ENCODE measurements at regions not wholly inside any gene's neighbourhood (a gene's known extent, or its start where the extent isn't known, plus 50 kb on each side); places are given as distances from the start of the nearest gene placed in this dataset.

DNA sequence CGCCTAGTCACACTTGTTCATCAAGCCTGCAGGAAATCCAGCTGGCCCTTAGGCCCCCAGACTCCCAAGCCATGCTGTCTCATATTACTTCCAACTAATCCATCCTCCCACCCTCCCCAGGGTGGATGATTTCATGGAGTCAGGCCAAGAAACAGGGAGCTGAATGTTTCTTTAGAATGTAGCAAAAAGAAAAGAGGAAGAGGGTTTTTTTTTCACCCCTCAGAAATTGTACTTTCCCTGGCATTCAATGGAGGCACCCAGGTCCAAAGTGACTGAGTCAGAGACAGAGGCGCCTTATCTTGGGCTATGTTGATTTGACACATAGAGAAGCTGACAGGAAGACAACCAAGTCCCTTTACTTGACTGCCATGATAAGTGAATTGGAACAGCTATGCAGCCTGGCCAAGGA is 260.2 kb upstream of the NR4A3 start:
- DNase-seq, result no peak

- DNase-seq, result no peak
Measured at GRCh38 chr9:99561961-99562565, 259.6 kb upstream of the NR4A3 start.

DNA sequence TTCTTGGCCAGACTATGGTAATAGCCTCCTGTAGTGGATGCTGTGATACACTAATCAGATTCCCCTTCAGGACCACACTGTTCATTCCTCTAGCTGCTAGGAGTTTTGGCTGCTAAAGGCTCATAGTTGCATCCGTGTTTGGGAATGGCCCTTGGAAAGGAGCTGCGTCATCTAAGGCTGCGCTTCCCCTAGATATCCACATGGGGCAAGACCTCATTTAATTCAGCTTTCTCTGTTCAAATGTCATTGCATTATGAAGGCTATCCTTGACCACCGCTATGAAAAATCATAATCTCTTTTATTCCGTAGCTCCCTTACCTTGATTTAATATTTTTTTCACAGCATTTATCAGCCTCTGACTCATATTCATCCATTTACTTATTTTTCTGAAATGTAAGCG is 258.3 kb upstream of the NR4A3 start:
- no peak for DNase-seq

GRCh38 chr9:99565203-99565602 is 256.5 kb upstream of the NR4A3 start:
- DNase-seq, result no peak

DNA sequence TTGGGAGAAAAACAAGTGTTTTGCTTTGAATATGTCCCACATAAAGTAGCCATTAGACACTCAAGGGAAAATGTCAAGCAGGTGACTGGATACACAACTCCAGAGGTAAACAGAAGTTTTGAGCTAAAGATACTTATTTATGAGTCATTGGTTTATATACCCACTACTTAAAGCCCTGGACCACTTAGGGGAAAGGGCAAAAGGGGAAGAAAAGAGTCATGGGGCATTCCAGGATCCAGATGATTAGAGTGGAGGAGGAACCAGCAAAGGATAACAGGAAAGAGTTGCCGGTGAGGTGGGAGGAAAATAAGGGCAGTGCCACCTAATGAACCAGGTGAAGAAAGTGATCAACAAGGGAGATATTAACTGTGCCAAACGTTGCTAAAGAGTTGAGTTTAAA is 254.2 kb upstream of the NR4A3 start:
- DNase-seq, result no peak

DNA sequence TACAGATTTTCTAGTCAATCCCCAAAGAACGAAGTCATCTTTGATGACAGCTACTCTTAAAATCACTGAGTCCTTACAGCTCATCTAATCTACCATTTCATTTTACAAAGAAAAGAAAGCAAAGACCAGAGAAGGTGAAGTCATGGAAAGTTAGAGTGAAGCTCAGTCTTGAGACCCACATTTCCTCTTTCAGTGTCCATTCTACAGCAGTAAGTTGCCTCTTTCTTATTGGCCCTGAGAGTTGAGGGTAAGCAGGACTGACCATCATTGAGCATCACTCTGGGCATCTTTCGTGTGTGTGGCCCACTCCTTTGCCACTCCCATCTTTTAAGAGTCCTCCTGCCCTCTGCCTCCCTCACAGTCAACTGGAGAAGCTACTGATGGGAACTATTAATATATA is 251.8 kb upstream of the NR4A3 start:
- no peak for DNase-seq

DNA sequence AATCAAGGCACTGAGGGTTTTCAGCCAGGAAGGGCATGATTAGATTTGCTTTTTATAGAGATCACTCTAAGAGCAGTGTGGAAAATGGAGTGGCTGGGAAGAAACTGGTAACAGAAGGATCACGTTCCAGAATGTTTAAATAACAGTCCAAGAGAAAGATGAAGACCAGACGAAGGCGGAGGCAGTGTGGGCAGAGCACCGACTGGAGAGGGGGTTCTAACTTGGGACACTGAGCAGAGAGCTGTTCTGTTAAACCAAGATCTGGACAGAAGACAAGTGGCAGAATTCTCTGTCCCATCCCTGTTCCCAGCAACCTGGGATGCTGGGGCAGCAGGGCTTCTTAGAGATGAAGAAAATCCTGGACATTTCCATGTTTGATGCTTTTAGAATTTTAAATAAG is 249.1 kb upstream of the NR4A3 start:
- no peak for DNase-seq

DNA sequence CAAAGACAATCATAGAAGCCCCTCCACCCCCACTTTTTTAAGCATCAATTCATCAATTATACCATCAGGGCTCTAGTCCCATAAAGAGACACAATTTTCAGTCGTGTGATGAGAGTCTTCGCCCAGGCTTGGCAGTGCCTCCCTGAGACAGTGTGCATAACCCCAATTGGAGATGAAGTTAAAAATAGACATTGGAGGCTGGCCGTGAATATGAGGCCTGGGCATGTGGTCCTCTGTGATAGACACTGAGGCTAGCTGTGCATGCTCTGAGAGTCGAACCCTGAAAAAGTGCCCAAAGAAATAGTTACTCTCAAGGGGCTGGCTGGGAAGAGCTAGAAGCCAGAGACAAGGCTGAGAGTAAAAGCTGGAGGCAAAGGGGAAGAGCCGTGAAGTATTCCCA is 248.6 kb upstream of the NR4A3 start:
- DNase-seq, result no peak

DNA sequence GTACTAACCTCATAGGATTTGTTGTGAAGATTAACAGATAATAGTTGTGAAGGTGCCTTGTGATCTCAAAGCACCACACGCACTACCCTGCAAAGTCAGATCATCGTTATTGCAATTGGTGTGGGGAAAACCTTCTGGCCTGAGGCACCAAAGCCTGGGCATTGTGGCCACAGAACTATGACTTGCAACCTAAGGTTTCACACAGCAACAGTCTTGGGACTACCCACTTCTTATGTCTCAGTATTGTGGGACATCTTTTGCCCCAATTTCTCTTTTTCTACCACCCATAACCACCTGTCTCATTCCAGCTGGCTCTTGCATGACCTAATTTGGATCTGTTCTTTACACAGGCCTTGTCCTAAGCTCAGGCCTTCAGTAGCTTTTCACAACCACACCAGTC is 247.8 kb upstream of the NR4A3 start:
- no peak for DNase-seq

DNA sequence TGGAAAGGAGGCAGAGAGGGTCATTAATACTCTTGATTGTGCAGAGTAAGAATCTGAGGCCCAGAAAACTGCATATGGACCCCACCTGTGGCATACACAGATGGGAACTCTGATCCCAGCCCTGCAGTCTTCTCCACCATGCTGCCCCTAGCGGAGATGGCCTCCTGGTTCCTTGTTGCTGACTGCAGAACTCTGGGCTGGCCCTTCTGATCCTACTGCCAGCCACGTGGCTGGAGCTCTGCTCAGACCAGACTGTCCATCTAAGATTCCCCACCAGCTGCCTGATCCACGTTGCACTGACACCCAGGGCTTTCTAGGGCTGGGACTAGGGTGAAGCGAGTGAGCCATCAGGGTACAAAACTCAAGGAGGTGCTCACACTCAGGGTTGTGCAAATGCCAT is 245.7 kb upstream of the NR4A3 start:
- no peak for DNase-seq

DNA sequence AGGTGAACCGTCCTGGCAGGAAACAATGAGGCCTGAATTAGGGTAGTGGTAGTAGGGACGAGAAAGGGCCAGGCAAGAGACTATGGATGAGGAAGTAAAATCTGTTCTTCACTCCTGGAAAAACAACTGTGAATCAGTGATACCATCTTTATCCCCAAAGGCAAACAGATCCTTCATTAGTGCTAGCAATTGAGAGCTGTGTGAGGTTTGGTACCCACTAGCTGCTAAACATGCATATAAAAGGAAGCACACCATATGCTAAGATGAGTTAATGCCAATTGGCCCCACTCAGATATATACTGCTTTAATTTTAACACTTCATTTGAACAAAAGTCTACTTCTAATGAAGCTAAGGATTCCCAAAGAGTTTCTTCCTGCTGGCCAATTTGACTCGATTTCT is 244.8 kb upstream of the NR4A3 start:
- no peak for DNase-seq

- no peak for DNase-seq
Measured at GRCh38 chr9:99577351-99577750, 244.3 kb upstream of the NR4A3 start.

- DNase-seq, result no peak
Measured at GRCh38 chr9:99578666-99579065, 243.0 kb upstream of the NR4A3 start.

DNA sequence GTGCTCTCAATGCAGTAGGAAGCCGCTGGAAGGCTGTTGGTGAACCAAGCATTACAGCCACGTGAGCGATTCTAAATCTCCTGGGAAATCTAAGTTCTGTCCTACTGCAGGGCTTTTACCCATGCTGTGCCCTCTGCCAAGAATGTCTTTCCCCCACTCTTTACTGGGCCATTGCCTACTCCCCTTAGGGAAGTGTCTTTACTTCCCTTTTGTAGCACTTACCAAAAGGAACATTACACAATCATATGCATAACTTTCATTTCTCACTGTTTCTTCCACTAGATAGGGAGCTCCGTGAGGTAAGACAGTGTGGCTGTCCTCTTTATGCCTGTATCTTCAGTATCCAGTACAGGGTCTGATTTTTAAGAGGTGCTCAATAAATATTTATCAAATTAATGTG is 241.7 kb upstream of the NR4A3 start:
- DNase-seq, result no peak

GRCh38 chr9:99582814-99583213 is 238.9 kb upstream of the NR4A3 start:
- no peak for DNase-seq

- no peak for DNase-seq
Measured at GRCh38 chr9:99588299-99588698, 233.4 kb upstream of the NR4A3 start.

GRCh38 chr9:99588747-99589146 is 232.9 kb upstream of the NR4A3 start:
- DNase-seq, result no peak

DNA sequence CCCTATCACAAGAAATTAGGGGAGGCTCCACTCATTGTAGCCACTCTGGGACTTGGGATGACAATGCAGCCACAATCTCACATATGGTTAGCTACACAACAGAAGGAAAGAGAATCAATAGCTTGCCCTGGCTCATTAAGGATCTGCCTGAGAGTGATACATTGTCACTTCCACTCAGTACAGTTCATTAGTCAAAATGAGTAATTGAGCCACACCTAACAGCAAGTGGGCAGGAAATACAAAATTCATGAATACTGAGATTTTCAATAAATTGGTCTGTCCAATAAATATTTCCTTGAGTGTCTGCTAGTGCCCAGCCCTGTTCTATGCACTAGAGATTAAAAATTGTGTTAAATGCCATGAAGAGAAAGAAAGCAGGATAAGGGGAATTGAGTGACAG is 231.3 kb upstream of the NR4A3 start:
- no peak for DNase-seq

- no peak for DNase-seq
Measured at GRCh38 chr9:99590840-99591239, 230.8 kb upstream of the NR4A3 start.

GRCh38 chr9:99591770-99592169 is 229.9 kb upstream of the NR4A3 start:
- DNase-seq, result no peak

DNA sequence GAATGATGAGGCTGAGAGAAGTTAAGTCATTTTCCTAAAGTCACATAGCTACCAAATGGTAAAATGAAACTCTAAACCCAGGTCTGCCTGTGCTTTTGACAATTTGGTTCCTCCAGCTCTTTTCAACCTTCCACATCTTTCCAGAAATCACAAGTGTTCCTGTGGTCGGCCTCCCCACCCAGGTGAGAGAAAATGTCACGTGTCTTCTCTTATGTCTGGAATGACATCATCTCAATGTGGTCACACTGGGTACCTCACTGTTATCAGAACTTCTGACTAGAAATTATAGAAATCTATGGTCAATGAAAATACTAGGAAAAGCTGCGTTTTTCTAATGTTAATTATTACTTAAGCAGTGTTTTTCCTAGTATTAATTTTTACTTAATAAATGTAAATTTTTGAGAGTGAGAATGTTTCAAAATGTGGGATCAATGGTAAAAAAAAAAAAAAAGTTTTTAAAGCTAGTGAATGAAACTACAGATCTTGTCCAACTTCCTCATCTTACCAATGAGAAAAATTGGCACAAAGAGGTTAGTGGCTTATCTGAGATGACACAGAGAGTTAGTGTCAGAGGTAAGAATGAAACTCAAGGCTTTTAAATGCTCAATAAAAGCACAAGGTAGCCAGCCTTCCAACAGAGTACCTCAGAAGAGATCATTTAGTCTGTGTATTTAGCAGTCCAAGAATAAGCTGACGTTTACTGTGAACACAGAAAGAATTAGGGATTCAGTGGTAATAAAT is 228.7 kb upstream of the NR4A3 start:
- no peak for DNase-seq

- DNase-seq, result no peak
Measured at GRCh38 chr9:99593610-99594009, 228.1 kb upstream of the NR4A3 start.

DNA sequence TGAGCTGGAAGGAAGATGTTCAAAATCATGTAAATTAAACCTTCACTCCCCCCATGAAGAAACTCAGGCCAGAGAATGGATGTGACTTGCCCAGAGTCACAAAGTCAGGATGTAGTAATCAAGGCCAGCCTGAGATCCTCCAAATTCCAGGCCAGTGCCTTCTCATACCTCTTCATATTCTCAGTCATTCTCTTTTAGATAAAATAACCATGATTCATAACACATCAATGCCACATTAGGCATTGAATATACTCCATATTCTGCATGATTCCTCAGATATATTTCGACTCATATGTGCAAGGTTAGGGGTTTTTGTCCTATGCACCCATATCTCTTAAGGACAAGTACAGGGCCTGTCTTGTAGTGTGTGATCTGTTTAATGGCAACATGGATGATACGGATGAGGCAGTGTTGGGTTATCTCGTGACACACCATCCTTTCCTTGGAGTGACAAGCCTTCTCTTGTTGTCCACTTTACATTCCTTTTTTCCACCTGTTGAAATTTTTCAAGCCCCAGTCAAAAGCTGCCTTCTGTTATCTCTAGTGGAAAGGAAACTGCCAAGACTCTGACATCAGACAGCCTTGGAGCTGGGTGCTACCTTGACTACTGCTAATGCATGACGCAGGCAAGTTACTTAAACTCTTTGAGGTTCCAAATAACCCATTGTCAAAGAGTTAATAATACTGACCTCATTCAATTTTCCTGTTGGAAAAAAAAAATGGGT is 227.5 kb upstream of the NR4A3 start:
- DNase-seq, result no peak

DNA sequence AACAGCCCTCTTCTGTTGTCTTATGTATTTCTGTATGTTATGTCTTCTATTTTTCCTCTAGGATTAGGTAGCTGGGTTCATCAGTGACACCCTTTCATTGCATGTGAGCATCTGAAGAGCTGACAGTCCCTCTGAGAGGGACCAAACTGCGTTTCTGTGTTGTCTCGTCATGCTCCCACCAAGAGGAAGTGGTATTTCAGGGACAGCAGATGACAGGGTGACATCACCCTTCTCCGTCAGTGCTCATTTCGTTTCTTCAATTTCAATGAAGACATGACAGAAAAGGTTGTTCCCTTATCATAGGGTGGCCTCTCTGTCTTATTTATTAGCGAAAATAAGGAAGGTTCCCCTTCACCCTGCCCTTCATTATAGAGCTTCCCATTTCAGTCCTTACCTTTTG is 225.9 kb upstream of the NR4A3 start:
- DNase-seq, result no peak

Measured in NCI-H1048 (cell line).